Right atrium auricular region (tissue), 2 donors: ENCODE measurements at regions not wholly inside any gene's neighbourhood (a gene's known extent, or its start where the extent isn't known, plus 50 kb on each side); places are given as distances from the start of the nearest gene placed in this dataset.

Experiments used
- DNase-seq: peaks from one replicate; pipeline ENCODE4 v3.0.0-alpha.2; 2019; ENCODE audit warnings: low spot score
- H3K27ac ChIP-seq, 2 donors: fragments of 200-600 bp; sonication (generic); 1 replicate in 1 of 2; 2 replicates in 1 of 2; pipeline ENCODE4 v1.5.1; 2016 to 2019
- H3K27me3 ChIP-seq, 2 donors: fragments of 200-600 bp; sonication (generic); one replicate each; pipeline versions ENCODE4 v1.5.1 to v1.6.0; 2017 to 2019
- H3K36me3 ChIP-seq: fragments of 200-600 bp; sonication (generic); one replicate; pipeline ENCODE4 v1.5.1; 2016
- H3K4me1 ChIP-seq, 2 donors: fragments of 200-600 bp; sonication (generic); one replicate each; pipeline versions ENCODE4 v1.5.1 to v1.6.0; 2017 to 2019
- H3K4me3 ChIP-seq, 2 donors: fragments of 200-600 bp; sonication (generic); 1 replicate in 1 of 2; 2 replicates in 1 of 2; pipeline ENCODE4 v1.5.1; 2017 to 2019; ENCODE audit warnings: mild to moderate bottlenecking in 1 of 2, moderate library complexity in 1 of 2
- H3K9me3 ChIP-seq, 2 donors: fragments of 200-600 bp; sonication (generic); one replicate each; pipeline ENCODE4 v1.5.1; 2019
- CTCF ChIP-seq, 2 donors: fragments of 200-600 bp; sonication (generic); IDR thresholded peaks; one replicate each; pipeline ENCODE4 v1.5.1; 2019; ENCODE audit warnings: antibody characterized with exemption in 2 of 2

- H3K9me3 ChIP-seq, result no peaks in the 10 kb centered on the region
- no peaks in the 10 kb centered on the region for H3K27me3 ChIP-seq
- no peak overlapping the region for H3K27ac ChIP-seq
- TF ChIP-seq CTCF (IDR thresholded peaks at IDR 0.05), result no peak
- no peak overlapping the region for H3K4me3 ChIP-seq
- H3K36me3 ChIP-seq, result no peaks in the 10 kb centered on the region
- DNase-seq, result no peak
- no peaks in the 10 kb centered on the region for H3K4me1 ChIP-seq
These were observed 546.5 kb upstream of the FAT1 start for GRCh38 chr4:187270154-187270553.

- no peak for TF ChIP-seq CTCF (IDR thresholded peaks at IDR 0.05)
- no peaks in the 10 kb centered on the region for H3K27me3 ChIP-seq
- H3K4me1 ChIP-seq, result no peaks in the 10 kb centered on the region
- DNase-seq, result no peak
- no peaks in the 10 kb centered on the region for H3K36me3 ChIP-seq
- H3K9me3 ChIP-seq, result no peaks in the 10 kb centered on the region
- no peak overlapping the region for H3K4me3 ChIP-seq
- no peak overlapping the region for H3K27ac ChIP-seq
These were observed 548.2 kb upstream of the FAT1 start for GRCh38 chr4:187271848-187272247.

GRCh38 chr4:187274153-187274552, 550.5 kb upstream of the FAT1 start:
- Histone ChIP-seq H3K27ac (no peak overlapping the region), H3K36me3 (no peaks in the 10 kb centered on the region), H3K27me3 (no peaks in the 10 kb centered on the region), H3K9me3 (no peaks in the 10 kb centered on the region), H3K4me1 (no peaks in the 10 kb centered on the region), H3K4me3 (no peak overlapping the region)
- no peak for TF ChIP-seq CTCF (IDR thresholded peaks at IDR 0.05)
- DNase-seq, result no peak

GRCh38 chr4:187276736-187277408, 553.2 kb upstream of the FAT1 start:
- Histone ChIP-seq H3K27me3 (no peaks in the 10 kb centered on the region), H3K9me3 (no peaks in the 10 kb centered on the region), H3K36me3 (no peaks in the 10 kb centered on the region), H3K4me1 (no peaks in the 10 kb centered on the region), H3K27ac (no peak overlapping the region), H3K4me3 (no peak overlapping the region)
- no peak for DNase-seq
- no peak for TF ChIP-seq CTCF (IDR thresholded peaks at IDR 0.05)

GRCh38 chr4:187283201-187283955, 559.7 kb upstream of the FAT1 start:
- H3K9me3 ChIP-seq, result no peaks in the 10 kb centered on the region
- H3K36me3 ChIP-seq, result no peaks in the 10 kb centered on the region
- no peak overlapping the region for H3K27ac ChIP-seq
- no peak for DNase-seq
- no peaks in the 10 kb centered on the region for H3K27me3 ChIP-seq
- no peak overlapping the region for H3K4me3 ChIP-seq
- H3K4me1 ChIP-seq, result no peaks in the 10 kb centered on the region
- no peak for TF ChIP-seq CTCF (IDR thresholded peaks at IDR 0.05)
